ENCODE measurements at regions not wholly inside any gene's neighbourhood (a gene's known extent, or its start where the extent isn't known, plus 50 kb on each side); places are given as distances from the start of the nearest gene placed in this dataset.

- no peak for TF ChIP-seq HNF4G (IDR thresholded peaks at IDR 0.05)
- no peak for TF ChIP-seq RAD21 (IDR thresholded peaks at IDR 0.05)
- TF ChIP-seq REST (IDR thresholded peaks at IDR 0.05), result no peak
- TF ChIP-seq CTCF (IDR thresholded peaks at IDR 0.05; ENCODE audit: low read depth, low read length, missing input control), result no peak
- no peak for TF ChIP-seq FOXA1 (IDR thresholded peaks at IDR 0.05)
- TF ChIP-seq MAX (IDR thresholded peaks at IDR 0.05), result no peak
- TF ChIP-seq YY1 (IDR thresholded peaks at IDR 0.05), result no peak
- TF ChIP-seq GABPA (IDR thresholded peaks at IDR 0.05 in 1 of 2, conservative IDR thresholded peaks at IDR 0.05 in 1 of 2), result no peak
- TF ChIP-seq NR2F2 (IDR thresholded peaks at IDR 0.05), result no peak
- TF ChIP-seq EGR1 (IDR thresholded peaks at IDR 0.05; ENCODE audit: low read depth in 2 of 2), result no peak
- no peak for TF ChIP-seq FOXA2 (IDR thresholded peaks at IDR 0.05)
- TF ChIP-seq TAF1 (conservative IDR thresholded peaks at IDR 0.05), result no peak
- no peak for TF ChIP-seq JUND (IDR thresholded peaks at IDR 0.05)
- TF ChIP-seq ATF3 (IDR thresholded peaks at IDR 0.05), result no peak
- TF ChIP-seq RXRA (IDR thresholded peaks at IDR 0.05), result no peak
- no peak overlapping the region for H3K4me3 ChIP-seq (ENCODE audit: low read depth in 1 of 3, low read length in 3 of 3)
- no peak overlapping the region for H3K9ac ChIP-seq (ENCODE audit: low read depth in 1 of 2, low read length in 2 of 2)
- H3K36me3 ChIP-seq (ENCODE audit: control insufficient read depth in 4 of 4, insufficient read depth in 3 of 4, low read depth in 1 of 4, low read length in 3 of 4), result no peaks in the 10 kb centered on the region
- no peaks in the 10 kb centered on the region for H3K27me3 ChIP-seq (ENCODE audit: control insufficient read depth in 4 of 4, insufficient read depth in 4 of 4, low read length in 3 of 4)
- H3K27ac ChIP-seq (ENCODE audit: low read depth in 1 of 2, low read length in 2 of 2), result no peak overlapping the region
- H3K9me3 ChIP-seq (ENCODE audit: control insufficient read depth in 4 of 4, low read length in 3 of 4), result no peaks in the 10 kb centered on the region
- no peak for DNase-seq (ENCODE audit: low spot score)
- H3K4me1 ChIP-seq (ENCODE audit: control insufficient read depth in 4 of 4, insufficient read depth in 4 of 4, low read length in 3 of 4), result no peaks in the 10 kb centered on the region
Observed at GRCh38 chr2:210997373-210997772, 441.0 kb downstream of the CPS1 start.

- 97% methylated on average over 2 of the region's 2 CpGs for WGBS
- no peak for DNase-seq (ENCODE audit: low spot score)
- Histone ChIP-seq H3K36me3 (ENCODE audit: control insufficient read depth in 4 of 4, insufficient read depth in 3 of 4, low read depth in 1 of 4, low read length in 3 of 4) (no peaks in the 10 kb centered on the region), H3K27ac (ENCODE audit: low read depth in 1 of 2, low read length in 2 of 2) (no peak overlapping the region), H3K27me3 (ENCODE audit: control insufficient read depth in 4 of 4, insufficient read depth in 4 of 4, low read length in 3 of 4) (no peaks in the 10 kb centered on the region), H3K4me3 (ENCODE audit: low read depth in 1 of 3, low read length in 3 of 3) (no peak overlapping the region), H3K4me1 (ENCODE audit: control insufficient read depth in 4 of 4, insufficient read depth in 4 of 4, low read length in 3 of 4) (no peaks in the 10 kb centered on the region), H3K9me3 (ENCODE audit: control insufficient read depth in 4 of 4, low read length in 3 of 4) (no peaks in the 10 kb centered on the region), H3K9ac (ENCODE audit: low read depth in 1 of 2, low read length in 2 of 2) (no peak overlapping the region)
- TF ChIP-seq SP1 (IDR thresholded peaks at IDR 0.05) (no peak), REST (IDR thresholded peaks at IDR 0.05) (no peak), ATF3 (IDR thresholded peaks at IDR 0.05) (no peak), HNF4G (IDR thresholded peaks at IDR 0.05) (no peak), FOXA1 (IDR thresholded peaks at IDR 0.05) (no peak), FOXA2 (IDR thresholded peaks at IDR 0.05) (no peak), HNF4A (conservative IDR thresholded peaks at IDR 0.05) (no peak), YY1 (IDR thresholded peaks at IDR 0.05) (no peak), NR2F2 (IDR thresholded peaks at IDR 0.05) (no peak), GABPA (IDR thresholded peaks at IDR 0.05 in 1 of 2, conservative IDR thresholded peaks at IDR 0.05 in 1 of 2) (no peak), JUND (IDR thresholded peaks at IDR 0.05) (no peak)
Observed at GRCh38 chr2:210998334-210998733, 441.9 kb downstream of the CPS1 start.

Measured in liver (tissue), 8 donors.